Activated naive CD4-positive, alpha-beta T cell treated with anti-CD3 and anti-CD28 coated beads, Interleukin-2, amount 10 ng/mL, durations not matched to agents 7 days and 5 days (primary cell): ENCODE measurements at regions not wholly inside any gene's neighbourhood (a gene's known extent, or its start where the extent isn't known, plus 50 kb on each side); places are given as distances from the start of the nearest gene placed in this dataset.

ENCODE experiments used
- CTCF ChIA-PET: fragments of 350-600 bp; sonication (Branson Sonifier 250); formaldehyde crosslinking; loops from one replicate; lab custom pipeline; 2021; ENCODE audit warnings: antibody characterized with exemption; lab: Charles Lee
- DNase-seq: peaks from one replicate; pipeline ENCODE4 v3.0.0-alpha.2; 2020
- H3K27ac Mint-ChIP-seq: one replicate; pipeline ENCODE4 v1.8.0; 2021; ENCODE audit warnings: mild to moderate bottlenecking, moderate library complexity, mixed read lengths
- H3K27me3 Mint-ChIP-seq: one replicate; pipeline ENCODE4 v1.8.0; 2021; ENCODE audit warnings: mild to moderate bottlenecking, mixed read lengths
- H3K36me3 Mint-ChIP-seq: one replicate; pipeline ENCODE4 v1.8.0; 2021; ENCODE audit warnings: mixed read lengths
- H3K4me1 Mint-ChIP-seq: one replicate; pipeline ENCODE4 v1.8.0; 2021; ENCODE audit warnings: mixed read lengths
- H3K4me3 Mint-ChIP-seq: one replicate; pipeline ENCODE4 v1.8.0; 2021; ENCODE audit warnings: mild to moderate bottlenecking, moderate library complexity, mixed read lengths
- H3K9me3 Mint-ChIP-seq: one replicate; pipeline ENCODE4 v1.8.0; 2021; ENCODE audit warnings: mixed read lengths

GRCh38 chr7:46486256-46487206, 565.5 kb upstream of the IGFBP3 start:
- H3K27me3 Mint-ChIP-seq, result no peaks in the 10 kb centered on the region
- no peaks in the 10 kb centered on the region for H3K4me1 Mint-ChIP-seq
- no peak for DNase-seq
- CTCF ChIA-PET, result no interaction called here
- H3K36me3 Mint-ChIP-seq, result no peaks in the 10 kb centered on the region
- H3K27ac Mint-ChIP-seq, result no peak overlapping the region
- no peak overlapping the region for H3K4me3 Mint-ChIP-seq
- peaks cover 9% of the 10 kb centered on the region for H3K9me3 Mint-ChIP-seq

GRCh38 chr7:46485481-46486065, 564.5 kb upstream of the IGFBP3 start:
- Mint-ChIP-seq H3K36me3 (no peaks in the 10 kb centered on the region), H3K4me3 (no peak overlapping the region), H3K4me1 (no peaks in the 10 kb centered on the region), H3K27me3 (no peaks in the 10 kb centered on the region), H3K27ac (no peak overlapping the region), H3K9me3 (peaks cover 7% of the 10 kb centered on the region)
- CTCF ChIA-PET, result no interaction called here
- DNase-seq, result no peak

GRCh38 chr7:46484906-46485305, 563.8 kb upstream of the IGFBP3 start:
- no peak overlapping the region for H3K4me3 Mint-ChIP-seq
- no peaks in the 10 kb centered on the region for H3K27me3 Mint-ChIP-seq
- no peaks in the 10 kb centered on the region for H3K36me3 Mint-ChIP-seq
- H3K9me3 Mint-ChIP-seq, result peaks cover 7% of the 10 kb centered on the region
- CTCF ChIA-PET, result no interaction called here
- DNase-seq, result no peak
- no peak overlapping the region for H3K27ac Mint-ChIP-seq
- H3K4me1 Mint-ChIP-seq, result no peaks in the 10 kb centered on the region

- H3K4me1 Mint-ChIP-seq, result no peaks in the 10 kb centered on the region
- no peak overlapping the region for H3K27ac Mint-ChIP-seq
- H3K36me3 Mint-ChIP-seq, result no peaks in the 10 kb centered on the region
- H3K9me3 Mint-ChIP-seq, result peaks cover 13% of the 10 kb centered on the region
- H3K27me3 Mint-ChIP-seq, result no peaks in the 10 kb centered on the region
- H3K4me3 Mint-ChIP-seq, result no peak overlapping the region
- no peak for DNase-seq
- CTCF ChIA-PET, result no interaction called here
These were observed 559.5 kb upstream of the IGFBP3 start for GRCh38 chr7:46480619-46481018.

- Mint-ChIP-seq H3K27me3 (no peaks in the 10 kb centered on the region), H3K36me3 (no peaks in the 10 kb centered on the region), H3K4me1 (no peaks in the 10 kb centered on the region), H3K4me3 (no peak overlapping the region), H3K9me3 (peaks cover 16% of the 10 kb centered on the region), H3K27ac (no peak overlapping the region)
- CTCF ChIA-PET, result no interaction called here
- DNase-seq, result no peak
These were observed 558.6 kb upstream of the IGFBP3 start for GRCh38 chr7:46479680-46480079.

GRCh38 chr7:46478046-46478445, 557.0 kb upstream of the IGFBP3 start:
- CTCF ChIA-PET, result no interaction called here
- H3K36me3 Mint-ChIP-seq, result no peaks in the 10 kb centered on the region
- no peak for DNase-seq
- H3K9me3 Mint-ChIP-seq, result peaks cover 16% of the 10 kb centered on the region
- H3K4me1 Mint-ChIP-seq, result no peaks in the 10 kb centered on the region
- no peak overlapping the region for H3K27ac Mint-ChIP-seq
- no peaks in the 10 kb centered on the region for H3K27me3 Mint-ChIP-seq
- no peak overlapping the region for H3K4me3 Mint-ChIP-seq

GRCh38 chr7:46468753-46469356, 547.8 kb upstream of the IGFBP3 start:
- Mint-ChIP-seq H3K4me3 (no peak overlapping the region), H3K27me3 (no peaks in the 10 kb centered on the region), H3K9me3 (peaks cover 42% of the 10 kb centered on the region), H3K4me1 (no peaks in the 10 kb centered on the region), H3K27ac (no peak overlapping the region), H3K36me3 (no peaks in the 10 kb centered on the region)
- no peak for DNase-seq
- CTCF ChIA-PET, result no interaction called here

GRCh38 chr7:46463170-46463569, 542.1 kb upstream of the IGFBP3 start:
- CTCF ChIA-PET, result no interaction called here
- no peaks in the 10 kb centered on the region for H3K36me3 Mint-ChIP-seq

GRCh38 chr7:46461334-46461777, 540.3 kb upstream of the IGFBP3 start:
- H3K36me3 Mint-ChIP-seq, result no peaks in the 10 kb centered on the region
- CTCF ChIA-PET, result no interaction called here
- H3K9me3 Mint-ChIP-seq, result peaks cover 15% of the 10 kb centered on the region
- DNase-seq, result no peak
- H3K4me1 Mint-ChIP-seq, result no peaks in the 10 kb centered on the region
- H3K27me3 Mint-ChIP-seq, result no peaks in the 10 kb centered on the region
- H3K4me3 Mint-ChIP-seq, result no peak overlapping the region
- H3K27ac Mint-ChIP-seq, result no peak overlapping the region

More at GRCh38 chr7:46463170-46463569, 542.1 kb upstream of the IGFBP3 start:
- H3K4me3 Mint-ChIP-seq, result no peak overlapping the region
- peaks cover 29% of the 10 kb centered on the region for H3K9me3 Mint-ChIP-seq
- H3K27me3 Mint-ChIP-seq, result no peaks in the 10 kb centered on the region
- H3K4me1 Mint-ChIP-seq, result no peaks in the 10 kb centered on the region
- no peak for DNase-seq
- no peak overlapping the region for H3K27ac Mint-ChIP-seq

GRCh38 chr7:46459942-46460341, 538.9 kb upstream of the IGFBP3 start:
- no peaks in the 10 kb centered on the region for H3K4me1 Mint-ChIP-seq
- CTCF ChIA-PET, result no interaction called here

GRCh38 chr7:46454816-46455215, 533.7 kb upstream of the IGFBP3 start:
- DNase-seq, result no peak
- Mint-ChIP-seq H3K4me3 (no peak overlapping the region), H3K27me3 (no peaks in the 10 kb centered on the region), H3K36me3 (no peaks in the 10 kb centered on the region), H3K9me3 (peaks cover 3% of the 10 kb centered on the region), H3K4me1 (no peaks in the 10 kb centered on the region), H3K27ac (no peak overlapping the region)
- CTCF ChIA-PET, result no interaction called here

More at GRCh38 chr7:46459942-46460341, 538.9 kb upstream of the IGFBP3 start:
- Mint-ChIP-seq H3K9me3 (peaks cover 13% of the 10 kb centered on the region), H3K4me3 (no peak overlapping the region), H3K36me3 (no peaks in the 10 kb centered on the region), H3K27me3 (no peaks in the 10 kb centered on the region), H3K27ac (no peak overlapping the region)
- DNase-seq, result no peak

GRCh38 chr7:46452561-46453135, 531.6 kb upstream of the IGFBP3 start:
- Mint-ChIP-seq H3K9me3 (peaks cover 13% of the 10 kb centered on the region), H3K27ac (no peak overlapping the region), H3K36me3 (no peaks in the 10 kb centered on the region), H3K27me3 (no peaks in the 10 kb centered on the region), H3K4me3 (no peak overlapping the region), H3K4me1 (no peaks in the 10 kb centered on the region)
- no peak for DNase-seq
- CTCF ChIA-PET, result no interaction called here

GRCh38 chr7:46451846-46452245, 530.8 kb upstream of the IGFBP3 start:
- CTCF ChIA-PET, result no interaction called here
- H3K9me3 Mint-ChIP-seq, result peaks cover 13% of the 10 kb centered on the region
- no peak overlapping the region for H3K4me3 Mint-ChIP-seq
- no peak overlapping the region for H3K27ac Mint-ChIP-seq
- H3K36me3 Mint-ChIP-seq, result no peaks in the 10 kb centered on the region
- DNase-seq, result no peak
- no peaks in the 10 kb centered on the region for H3K4me1 Mint-ChIP-seq
- no peaks in the 10 kb centered on the region for H3K27me3 Mint-ChIP-seq

GRCh38 chr7:46450886-46451285, 529.8 kb upstream of the IGFBP3 start:
- Mint-ChIP-seq H3K27me3 (no peaks in the 10 kb centered on the region), H3K9me3 (peaks cover 15% of the 10 kb centered on the region)

More at GRCh38 chr7:46450886-46451285, 529.8 kb upstream of the IGFBP3 start:
- CTCF ChIA-PET, result no interaction called here
- H3K27ac Mint-ChIP-seq, result no peak overlapping the region
- H3K36me3 Mint-ChIP-seq, result no peaks in the 10 kb centered on the region
- H3K4me1 Mint-ChIP-seq, result no peaks in the 10 kb centered on the region
- no peak for DNase-seq
- H3K4me3 Mint-ChIP-seq, result no peak overlapping the region
